ENCODE measurements at regions not wholly inside any gene's neighbourhood (a gene's known extent, or its start where the extent isn't known, plus 50 kb on each side); places are given as distances from the start of the nearest gene placed in this dataset.
"Not testable (repeated sequence)": the region's sequence is repeated elsewhere in the genome, so short reads cannot be mapped to it uniquely, and the experiment has no call there.

DNA sequence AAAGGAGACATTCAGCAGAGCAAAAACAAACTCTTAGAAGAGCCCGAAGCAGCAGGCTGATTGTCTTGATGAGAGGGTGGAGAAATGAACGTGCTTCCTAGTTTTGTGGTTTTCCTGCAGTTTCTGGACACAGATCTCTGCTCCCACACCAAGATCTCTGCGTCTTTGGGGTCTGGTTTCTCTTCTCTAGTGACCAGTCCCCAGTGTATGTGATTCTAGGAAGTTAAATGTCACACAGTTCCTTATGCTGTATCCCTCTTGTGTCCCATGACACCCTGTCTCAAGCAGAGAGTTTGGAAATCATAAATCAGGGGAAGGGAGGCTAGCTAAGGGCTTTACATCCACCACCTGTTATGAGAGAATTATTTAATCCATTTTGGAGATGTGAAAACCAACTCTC, 55.4 kb upstream of the KLF14 start:
- DNase-seq = no peak
- intact Hi-C loops (cut with DNase I; ENCODE audit: low total_unique reads) = no loop called here
- H3K36me3 ChIP-seq = no peaks in the 10 kb centered on the region

DNA sequence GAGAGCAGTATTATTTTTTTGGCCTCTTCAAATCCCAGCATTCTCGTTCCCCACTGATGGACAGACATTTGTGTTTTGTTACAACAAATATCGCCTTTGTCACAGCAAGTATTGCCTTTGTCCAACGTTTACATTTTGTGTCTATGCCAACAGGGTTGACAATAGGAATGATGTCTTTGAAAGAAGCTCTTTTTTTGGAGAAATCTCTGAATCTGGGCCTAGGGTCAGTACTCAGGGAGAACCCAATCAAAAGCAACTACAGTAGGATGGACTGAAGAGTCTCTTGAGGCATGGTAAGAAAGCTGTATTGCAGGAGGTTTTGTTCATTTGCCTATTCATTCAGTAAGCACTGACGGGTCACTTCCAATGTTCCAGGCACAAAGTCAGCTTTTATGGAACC, 57.7 kb upstream of the KLF14 start:
- no peak for DNase-seq
- Histone ChIP-seq H3K4me3 (no peak overlapping the region), H3K36me3 (no peaks in the 10 kb centered on the region), H3K27ac (no peak overlapping the region), H3K9me3 (no peaks in the 10 kb centered on the region), H3K4me1 (no peaks in the 10 kb centered on the region), H3K27me3 (no peaks in the 10 kb centered on the region)
- intact Hi-C loops (cut with DNase I; ENCODE audit: low total_unique reads) = no loop called here
- TF ChIP-seq POLR2A (IDR thresholded peaks at IDR 0.05) = no peak
- TF ChIP-seq, protein P1, sequence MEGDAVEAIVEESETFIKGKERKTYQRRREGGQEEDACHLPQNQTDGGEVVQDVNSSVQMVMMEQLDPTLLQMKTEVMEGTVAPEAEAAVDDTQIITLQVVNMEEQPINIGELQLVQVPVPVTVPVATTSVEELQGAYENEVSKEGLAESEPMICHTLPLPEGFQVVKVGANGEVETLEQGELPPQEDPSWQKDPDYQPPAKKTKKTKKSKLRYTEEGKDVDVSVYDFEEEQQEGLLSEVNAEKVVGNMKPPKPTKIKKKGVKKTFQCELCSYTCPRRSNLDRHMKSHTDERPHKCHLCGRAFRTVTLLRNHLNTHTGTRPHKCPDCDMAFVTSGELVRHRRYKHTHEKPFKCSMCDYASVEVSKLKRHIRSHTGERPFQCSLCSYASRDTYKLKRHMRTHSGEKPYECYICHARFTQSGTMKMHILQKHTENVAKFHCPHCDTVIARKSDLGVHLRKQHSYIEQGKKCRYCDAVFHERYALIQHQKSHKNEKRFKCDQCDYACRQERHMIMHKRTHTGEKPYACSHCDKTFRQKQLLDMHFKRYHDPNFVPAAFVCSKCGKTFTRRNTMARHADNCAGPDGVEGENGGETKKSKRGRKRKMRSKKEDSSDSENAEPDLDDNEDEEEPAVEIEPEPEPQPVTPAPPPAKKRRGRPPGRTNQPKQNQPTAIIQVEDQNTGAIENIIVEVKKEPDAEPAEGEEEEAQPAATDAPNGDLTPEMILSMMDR (IDR thresholded peaks at IDR 0.05) = no peak

More for the DNA sequence above, 55.4 kb upstream of the KLF14 start:
- Histone ChIP-seq H3K27ac (no peak overlapping the region), H3K4me1 (no peaks in the 10 kb centered on the region), H3K9me3 (no peaks in the 10 kb centered on the region), H3K27me3 (no peaks in the 10 kb centered on the region), H3K4me3 (no peak overlapping the region)
- TF ChIP-seq, protein P1 (IDR thresholded peaks at IDR 0.05) = no peak
- no peak for TF ChIP-seq POLR2A (IDR thresholded peaks at IDR 0.05)

DNA sequence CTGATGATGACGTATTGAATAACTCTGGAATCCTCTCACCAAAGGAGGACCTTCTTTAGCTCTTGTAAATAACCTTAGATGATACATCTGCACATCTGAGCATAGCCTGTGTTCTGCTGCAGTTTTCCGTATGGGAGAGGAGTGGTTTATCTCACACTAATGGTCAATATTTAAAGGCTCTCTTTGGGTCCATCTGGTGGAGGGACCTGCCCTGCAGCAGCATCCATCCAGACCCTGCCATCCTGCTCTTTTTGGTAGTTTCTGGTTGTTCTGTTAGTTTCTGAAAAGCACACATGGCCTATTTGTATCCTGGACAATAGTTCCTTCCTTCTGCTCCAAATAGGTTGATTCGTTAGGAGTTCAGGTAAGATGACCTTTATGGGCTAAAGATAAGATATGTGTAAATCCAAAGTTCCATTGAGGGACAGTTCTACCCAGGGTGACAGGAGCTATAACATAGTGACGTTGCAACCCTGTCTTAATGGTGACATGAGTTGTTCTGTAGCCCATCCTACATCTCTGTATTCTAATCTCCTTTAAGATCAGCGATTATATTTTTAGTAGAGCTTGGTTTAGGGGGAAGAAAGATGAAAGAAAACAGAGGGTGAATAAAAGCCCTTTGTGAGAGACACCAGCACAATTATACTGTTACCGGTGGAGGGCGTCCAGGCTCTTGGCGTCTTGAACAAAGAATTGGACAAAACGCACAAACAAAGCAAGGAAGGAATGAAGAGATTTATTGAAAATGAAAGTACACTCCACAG, 60.0 kb upstream of the KLF14 start:
- Histone ChIP-seq H3K27ac (no peak overlapping the region), H3K9me3 (no peaks in the 10 kb centered on the region), H3K4me3 (no peak overlapping the region), H3K27me3 (no peaks in the 10 kb centered on the region), H3K4me1 (no peaks in the 10 kb centered on the region), H3K36me3 (no peaks in the 10 kb centered on the region)
- intact Hi-C loops (cut with DNase I; ENCODE audit: low total_unique reads) = no loop called here
- no peak for DNase-seq
- TF ChIP-seq, protein P1 (IDR thresholded peaks at IDR 0.05) = no peak
- TF ChIP-seq POLR2A (IDR thresholded peaks at IDR 0.05) = no peak

DNA sequence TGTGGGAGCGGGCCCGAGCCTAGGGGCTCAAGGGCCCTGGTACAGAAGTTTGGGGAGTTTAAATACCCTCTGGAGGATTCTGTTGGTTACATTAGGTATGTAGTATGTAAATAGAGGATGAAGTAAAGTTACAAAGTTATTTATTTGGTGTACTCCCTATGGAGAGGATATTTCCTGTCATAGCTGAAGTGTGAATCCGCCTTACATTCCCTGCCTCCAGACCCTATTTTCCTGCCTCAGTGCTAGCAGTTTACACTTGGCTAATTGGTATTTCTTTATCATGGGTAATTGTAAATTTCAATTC, 60.6 kb upstream of the KLF14 start:
- no peak overlapping the region for H3K27ac ChIP-seq

DNA sequence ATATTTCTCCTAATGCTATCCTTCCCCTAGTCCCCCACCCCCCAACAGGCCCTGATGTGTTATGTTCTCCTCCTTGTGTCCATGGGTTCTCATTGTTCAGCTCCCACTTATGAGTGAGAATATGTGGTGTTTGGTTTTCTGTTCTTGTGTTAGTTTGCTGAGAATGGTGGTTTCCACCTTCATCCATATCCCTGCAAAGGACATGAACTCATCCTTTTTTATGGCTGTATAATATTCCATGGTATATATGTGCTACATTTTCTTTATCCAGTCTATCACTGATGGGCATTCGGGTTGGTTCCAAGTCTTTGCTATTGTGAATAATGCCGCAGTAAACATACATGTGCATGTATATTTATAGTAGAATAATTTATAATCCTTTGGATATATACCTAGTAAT, 62.4 kb upstream of the KLF14 start:
- H3K36me3 ChIP-seq, H3K4me3 ChIP-seq: not testable (repeated sequence)

More for the DNA sequence above, 60.6 kb upstream of the KLF14 start:
- TF ChIP-seq, protein P1 (IDR thresholded peaks at IDR 0.05) = no peak
- TF ChIP-seq POLR2A (IDR thresholded peaks at IDR 0.05) = no peak
- Histone ChIP-seq H3K4me3 (no peak overlapping the region), H3K4me1 (no peaks in the 10 kb centered on the region), H3K36me3 (no peaks in the 10 kb centered on the region), H3K27me3 (no peaks in the 10 kb centered on the region), H3K9me3 (no peaks in the 10 kb centered on the region)
- DNase-seq = no peak
- intact Hi-C loops (cut with DNase I; ENCODE audit: low total_unique reads) = no loop called here

DNA sequence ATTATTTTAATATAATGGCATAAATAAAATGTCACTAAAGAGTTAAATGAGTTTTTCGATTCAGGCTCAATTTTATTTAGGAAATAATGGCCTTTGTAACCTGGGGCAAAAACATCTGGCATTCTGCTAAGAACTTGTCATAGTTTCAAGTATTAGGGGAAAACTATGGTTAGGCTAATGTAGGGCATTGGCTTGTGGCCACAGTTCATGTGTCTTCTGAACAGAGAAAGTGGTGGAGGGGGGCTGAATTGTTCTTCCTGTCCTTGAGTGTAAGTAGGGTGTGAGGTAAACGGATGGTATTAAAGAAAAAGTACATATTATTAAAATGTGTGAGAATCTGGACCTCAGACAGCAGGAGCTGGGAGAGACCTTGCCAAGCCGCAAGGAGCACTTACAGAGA, 69.1 kb upstream of the KLF14 start:
- TF ChIP-seq, protein P1 (IDR thresholded peaks at IDR 0.05) = no peak
- TF ChIP-seq POLR2A (IDR thresholded peaks at IDR 0.05) = no peak
- no peaks in the 10 kb centered on the region for H3K27me3 ChIP-seq
- no peak for DNase-seq
- no peaks in the 10 kb centered on the region for H3K4me1 ChIP-seq
- H3K9me3 ChIP-seq = no peaks in the 10 kb centered on the region
- H3K36me3 ChIP-seq = no peaks in the 10 kb centered on the region
- intact Hi-C loops (cut with DNase I; ENCODE audit: low total_unique reads) = no loop called here
- no peak overlapping the region for H3K27ac ChIP-seq
- no peak overlapping the region for H3K4me3 ChIP-seq

More for the DNA sequence above, 62.4 kb upstream of the KLF14 start:
- H3K27ac ChIP-seq; H3K27me3 ChIP-seq; H3K9me3 ChIP-seq; intact Hi-C loops (cut with DNase I; ENCODE audit: low total_unique reads); DNase-seq; H3K4me1 ChIP-seq: not testable (repeated sequence)
